ENCODE measurements at regions not wholly inside any gene's neighbourhood (a gene's known extent, or its start where the extent isn't known, plus 50 kb on each side); places are given as distances from the start of the nearest gene placed in this dataset.

DNA sequence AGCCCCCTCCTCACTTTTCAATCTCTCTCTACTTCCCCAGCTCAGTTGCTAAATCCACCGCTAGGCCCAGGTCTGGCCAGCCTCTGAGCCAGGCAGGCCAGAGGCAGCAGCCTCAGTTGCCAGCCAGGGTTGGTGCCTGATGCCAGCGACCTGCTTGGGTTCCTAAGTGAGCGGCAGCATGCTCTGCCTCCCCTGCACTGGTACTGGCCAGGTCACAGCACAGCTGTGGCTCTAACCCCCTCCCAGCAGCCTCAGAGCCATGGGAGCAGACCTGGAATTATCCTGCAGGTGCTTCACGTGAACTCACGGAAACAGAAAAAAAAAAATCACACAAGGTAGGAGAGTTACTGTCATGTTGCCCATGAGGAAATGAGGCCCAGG is 82.5 kb upstream of the ATF3 start:
- DNase-seq: no peak

DNA sequence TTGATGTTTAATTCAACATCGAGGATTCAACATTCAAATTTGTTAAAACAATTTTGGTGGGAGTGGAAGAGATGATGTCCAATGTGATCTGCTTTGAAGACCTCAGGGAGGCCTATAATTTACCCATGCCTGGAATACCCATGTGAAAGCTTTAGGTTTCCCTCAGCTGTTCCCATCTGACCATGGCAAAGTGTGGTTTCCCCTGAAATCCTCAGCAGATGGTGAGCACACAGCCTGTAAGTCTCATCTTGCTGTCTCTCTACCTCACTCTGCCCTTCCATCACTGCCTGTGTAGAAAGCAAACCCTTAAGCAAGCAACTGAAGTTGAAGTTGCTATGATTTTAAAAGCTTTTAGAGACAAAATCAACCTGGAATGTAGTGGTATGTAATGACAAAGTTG is 80.1 kb upstream of the ATF3 start:
- no peak for DNase-seq

DNA sequence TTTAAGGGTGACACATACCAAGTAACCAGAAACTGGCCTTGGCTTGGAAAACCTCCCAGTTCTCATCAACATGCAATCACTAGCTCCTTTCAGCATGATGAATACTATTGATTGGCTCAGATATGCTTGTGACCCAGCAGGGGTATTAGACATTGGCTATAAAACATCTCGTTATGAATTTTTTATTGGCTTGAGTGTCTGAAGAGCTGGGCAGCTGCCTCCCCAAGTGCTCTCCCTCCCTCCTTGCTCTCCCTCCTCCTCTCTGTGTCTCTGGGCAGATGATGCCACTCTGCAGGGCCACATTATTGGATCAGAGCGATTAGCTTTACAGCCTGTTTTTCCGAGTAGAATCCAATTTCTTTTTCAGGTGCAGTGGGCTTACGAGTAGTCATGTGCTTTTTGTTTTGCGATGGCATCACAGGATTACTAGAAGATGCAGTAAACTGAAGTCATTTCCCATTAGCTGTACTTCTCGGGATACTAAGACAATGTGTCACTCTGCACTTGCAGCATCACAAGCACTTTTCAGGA is 79.3 kb upstream of the ATF3 start:
- DNase-seq: no peak

DNA sequence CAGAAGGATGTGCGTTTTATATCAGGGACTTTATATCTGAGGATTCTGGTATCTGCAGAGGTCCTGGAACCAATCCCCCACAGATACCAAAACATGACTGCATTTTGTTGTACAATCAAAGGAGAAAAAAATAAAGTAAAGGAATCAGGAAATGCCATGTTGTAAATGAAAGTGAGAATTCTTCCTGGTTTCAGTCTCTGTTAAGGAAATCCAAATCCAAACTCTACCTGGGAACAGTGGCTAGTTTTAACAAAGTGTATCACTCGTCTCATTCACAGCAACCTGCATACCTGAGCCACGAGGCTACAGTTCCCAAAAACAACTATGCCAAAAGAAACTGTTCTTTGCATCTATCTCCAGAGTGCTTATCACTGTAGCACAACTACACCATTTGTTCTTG is 77.3 kb upstream of the ATF3 start:
- no peak for DNase-seq

DNA sequence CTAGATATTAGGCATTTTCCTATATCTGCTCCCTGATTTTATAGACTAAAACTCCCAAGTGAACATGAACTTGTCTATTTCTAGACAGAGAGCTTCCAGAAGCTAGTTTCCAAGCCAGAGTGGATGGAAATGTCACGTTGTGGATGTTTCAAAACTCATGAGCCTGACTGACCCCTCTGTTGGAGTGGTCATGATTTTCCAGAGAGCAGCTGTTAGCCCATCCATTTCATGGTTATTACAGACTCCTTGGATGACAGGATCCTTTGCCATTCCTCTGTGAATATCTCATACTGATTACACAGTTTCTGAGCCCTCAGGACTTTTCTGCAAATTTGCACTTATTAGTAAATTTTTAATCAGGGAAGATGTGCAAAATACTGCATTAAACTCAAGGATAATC is 76.8 kb upstream of the ATF3 start:
- no peak for DNase-seq

DNA sequence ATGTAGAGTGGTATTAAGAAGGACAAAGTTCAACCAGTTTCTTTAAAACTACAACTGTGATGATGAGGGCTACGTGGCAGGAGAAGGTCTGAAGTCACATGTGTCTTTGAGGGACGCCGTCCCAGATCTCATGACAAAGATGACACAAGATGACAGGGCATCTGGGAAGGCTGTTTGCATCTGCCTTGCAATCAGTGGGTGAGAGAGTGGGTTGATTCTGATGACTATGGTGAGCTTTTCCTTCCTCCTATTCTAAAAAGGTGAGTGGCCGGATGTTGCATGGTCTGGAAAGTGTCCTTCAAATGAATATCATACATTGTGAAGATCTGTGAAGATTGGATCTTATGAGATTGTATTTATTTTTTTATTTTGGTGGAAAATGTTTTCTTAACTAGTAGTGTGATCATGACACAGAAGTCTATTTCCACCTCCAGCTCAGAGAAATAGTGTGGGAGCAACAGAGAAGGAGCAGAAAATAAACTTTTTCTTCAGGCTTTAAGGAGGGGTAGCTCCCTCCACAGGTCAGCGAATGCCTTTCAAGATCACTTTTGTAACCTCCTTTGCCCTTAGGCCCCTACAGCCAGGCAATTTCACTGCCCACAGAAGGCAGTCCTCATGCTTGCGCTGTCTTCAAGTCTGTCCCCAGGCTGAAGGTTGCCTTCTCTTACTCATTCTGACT is 76.0 kb upstream of the ATF3 start:
- DNase-seq: no peak

DNA sequence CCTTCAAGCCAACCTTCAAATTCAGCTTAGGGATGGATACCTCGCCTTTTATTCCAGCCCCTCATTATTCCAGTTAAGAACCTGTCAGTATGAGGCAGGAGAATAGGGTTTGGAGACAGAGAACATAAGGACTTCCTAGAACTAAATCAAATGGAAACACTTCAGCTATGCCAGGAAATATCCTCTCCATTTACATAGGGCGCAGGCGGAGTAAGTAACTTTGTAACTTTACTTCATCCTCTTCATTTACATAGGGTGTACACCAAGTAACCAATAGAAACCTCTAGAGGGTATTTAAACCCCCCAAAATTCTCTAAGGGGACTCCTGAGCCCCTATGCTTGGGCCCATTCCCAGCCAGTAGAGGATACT is 75.4 kb upstream of the ATF3 start:
- no peak for DNase-seq

DNA sequence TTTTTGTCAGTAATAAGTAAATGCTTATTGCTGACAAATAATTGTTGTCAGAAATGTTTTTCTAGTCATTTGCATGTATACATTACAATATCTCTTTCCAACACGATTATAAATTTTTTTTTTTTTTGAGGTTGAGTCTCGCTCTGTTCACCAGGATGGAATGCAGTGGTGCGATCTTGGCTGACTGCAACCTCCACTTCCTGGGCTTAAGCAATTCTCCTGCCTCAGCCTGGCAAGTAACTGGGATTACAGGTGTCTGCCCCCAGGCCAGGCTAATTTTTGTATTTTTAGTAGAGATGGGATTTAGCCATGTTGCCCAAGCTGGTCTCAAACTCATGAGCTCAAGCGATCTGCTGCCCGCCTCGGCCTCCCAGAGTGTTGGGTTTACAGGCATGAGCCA is 72.0 kb upstream of the ATF3 start:
- no peak for DNase-seq

DNA sequence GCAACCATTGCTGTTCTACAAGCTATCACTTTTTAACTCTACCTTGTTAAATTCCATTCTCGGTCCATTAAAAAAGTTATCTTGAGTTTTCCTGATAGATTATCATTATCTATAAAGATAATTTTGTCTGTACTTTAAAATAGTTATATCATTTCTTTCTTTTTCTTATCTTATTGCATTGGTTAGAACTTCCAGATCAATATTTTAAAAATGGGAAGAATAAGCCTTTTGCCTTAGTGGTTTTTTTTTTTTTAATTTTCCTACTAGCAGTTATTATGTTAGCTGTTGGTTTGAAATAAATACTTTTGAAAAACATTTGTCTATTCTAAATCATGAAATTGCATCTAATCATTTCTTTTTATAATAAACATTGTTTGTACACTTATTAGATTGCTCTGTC is 71.0 kb upstream of the ATF3 start:
- no peak for DNase-seq

DNA sequence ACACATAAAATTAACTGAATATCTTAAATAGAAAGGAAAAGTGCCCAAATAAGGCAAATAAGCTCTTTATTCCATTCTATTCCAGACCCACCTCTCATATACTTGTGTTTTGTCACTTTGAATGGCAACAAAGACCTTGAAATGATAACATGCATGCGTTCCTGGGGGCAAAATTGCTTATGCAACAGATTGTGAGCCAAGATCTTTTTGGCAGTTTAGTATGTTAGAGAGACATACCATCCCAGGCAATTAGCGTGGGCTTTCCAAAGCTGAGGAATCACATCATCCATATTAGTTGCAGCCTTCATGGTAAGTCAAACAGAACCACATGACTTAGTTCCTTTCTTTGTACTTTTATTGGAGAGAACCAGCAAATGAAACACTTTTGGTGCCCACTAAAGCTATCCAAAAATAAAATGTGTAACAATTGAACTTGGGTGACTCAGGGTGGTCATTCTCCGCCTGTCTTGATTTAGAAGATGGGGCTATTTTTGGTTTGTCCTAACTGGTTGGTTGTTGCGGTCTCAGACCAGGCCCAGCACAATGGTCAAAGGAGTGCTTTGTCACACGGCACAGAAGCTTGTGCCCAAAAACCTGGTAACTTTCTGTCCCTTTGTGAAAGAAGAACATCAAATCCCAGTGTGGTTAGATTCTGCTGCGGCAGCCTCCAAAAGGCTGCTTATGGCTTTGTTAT is 68.7 kb upstream of the ATF3 start:
- no peak for DNase-seq

DNA sequence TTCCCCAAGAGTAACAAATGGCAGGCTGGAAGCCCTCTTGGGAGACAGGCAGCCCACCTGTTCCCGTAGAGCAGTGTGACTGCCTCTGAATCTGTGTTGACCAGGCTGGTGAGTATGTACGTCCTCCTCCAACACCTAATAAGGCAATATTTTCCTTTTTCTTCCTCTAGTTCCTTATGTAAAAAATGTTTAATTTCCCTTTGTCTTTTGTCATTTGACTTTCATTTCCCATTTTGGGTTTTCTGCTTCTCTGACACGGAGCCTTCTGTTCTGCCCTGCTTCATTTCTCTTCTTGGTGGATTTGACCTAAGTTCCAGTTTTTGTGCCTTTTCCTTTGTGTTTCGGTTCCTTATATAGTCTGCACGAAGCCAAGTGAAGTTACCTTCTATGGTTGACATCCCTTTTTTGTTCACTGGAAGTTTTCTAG is 65.8 kb upstream of the ATF3 start:
- DNase-seq: peak; percentile 22

DNA sequence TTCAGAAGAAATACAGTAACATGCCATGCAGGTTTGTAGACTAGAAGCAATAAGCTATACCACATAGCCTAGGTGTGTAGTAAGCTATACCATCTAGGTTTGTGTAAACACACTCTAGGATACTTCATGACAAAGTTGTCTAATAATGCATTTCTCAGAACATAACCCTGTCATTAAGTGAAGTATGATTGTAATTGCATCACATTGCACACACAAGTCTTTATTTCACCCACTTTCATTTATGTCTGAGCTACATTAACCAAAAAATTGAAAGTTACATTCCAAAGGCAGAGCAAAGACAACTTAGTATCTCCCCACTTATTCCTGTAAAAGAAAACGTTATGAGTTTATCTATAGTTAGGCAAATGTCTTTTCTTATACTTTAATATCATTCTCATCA is 64.5 kb upstream of the ATF3 start:
- no peak for DNase-seq

DNA sequence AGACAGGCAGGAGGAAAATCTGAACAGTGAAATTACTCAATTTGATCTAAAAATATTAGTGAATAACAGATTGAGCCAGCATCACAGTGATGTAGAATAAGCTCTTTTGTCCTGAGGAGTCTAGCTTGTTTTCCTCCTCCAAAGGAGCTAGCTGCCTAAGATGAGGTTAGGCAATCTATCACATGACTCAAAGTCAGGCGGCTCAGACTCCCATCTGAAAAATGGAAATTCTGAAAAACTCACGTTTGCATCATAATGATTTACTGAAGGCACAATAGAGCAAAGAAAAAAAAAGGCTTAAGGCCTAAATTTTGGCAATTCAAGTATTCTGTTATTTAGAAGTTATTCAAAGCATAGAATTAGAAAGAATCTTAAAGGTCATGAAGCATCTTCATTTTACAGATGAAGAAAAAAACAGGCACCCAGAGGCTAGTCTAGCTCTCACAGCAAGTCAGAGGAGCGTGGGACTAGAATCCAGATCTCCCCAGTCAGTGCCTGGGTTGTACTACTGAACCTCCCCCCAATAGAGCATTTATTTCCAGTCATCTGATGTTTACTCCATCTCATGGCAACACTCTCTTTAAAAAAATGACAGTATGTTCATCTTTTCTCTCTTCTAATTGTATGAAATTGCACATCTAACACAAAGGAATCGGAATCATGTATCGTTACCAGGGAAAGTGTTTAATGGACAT is 62.5 kb upstream of the ATF3 start:
- no peak for DNase-seq

DNA sequence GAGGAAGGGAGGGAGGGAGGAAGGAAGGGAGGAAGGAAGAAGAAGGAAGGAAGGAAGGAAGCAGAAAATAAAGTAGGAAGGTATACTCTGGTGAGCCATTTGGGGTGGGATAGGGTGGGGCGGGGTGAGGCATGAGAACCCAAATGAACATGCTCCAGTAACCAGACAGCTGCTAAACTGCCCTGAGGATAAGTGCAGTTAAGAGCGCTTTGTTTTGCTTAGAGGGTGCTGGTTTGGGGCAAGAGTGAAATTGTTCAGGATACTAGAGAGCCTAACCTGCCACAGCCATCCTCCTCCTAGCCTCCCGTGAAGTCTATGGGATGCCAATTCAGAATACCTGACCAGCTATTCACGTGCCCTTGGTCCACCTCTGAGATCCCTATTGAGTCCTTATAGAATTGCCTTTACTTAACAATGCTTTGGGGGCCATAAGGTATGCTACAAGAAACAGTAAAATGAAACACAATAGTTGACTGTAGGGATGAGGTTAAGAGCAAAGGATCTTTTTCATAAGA is 59.0 kb upstream of the ATF3 start:
- DNase-seq: no peak

DNA sequence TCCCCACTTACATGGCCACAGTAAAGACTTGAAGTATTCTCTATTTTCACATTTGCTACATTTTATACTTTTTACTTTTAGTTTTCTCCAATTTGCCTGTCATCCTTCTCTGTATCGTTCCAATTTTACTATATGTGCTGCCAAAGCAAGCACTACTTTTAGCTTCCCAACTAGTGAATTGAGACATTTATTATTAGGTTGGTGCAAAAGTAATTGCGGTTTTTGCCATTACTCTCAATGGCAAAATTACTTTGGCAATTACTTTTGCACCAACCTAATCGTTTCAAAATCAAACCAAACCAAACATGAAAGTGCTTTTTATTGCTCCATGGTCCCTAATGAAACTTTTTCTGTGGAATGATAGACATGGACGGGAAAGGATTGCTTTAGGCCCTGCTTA is 56.6 kb upstream of the ATF3 start:
- DNase-seq: no peak

DNA sequence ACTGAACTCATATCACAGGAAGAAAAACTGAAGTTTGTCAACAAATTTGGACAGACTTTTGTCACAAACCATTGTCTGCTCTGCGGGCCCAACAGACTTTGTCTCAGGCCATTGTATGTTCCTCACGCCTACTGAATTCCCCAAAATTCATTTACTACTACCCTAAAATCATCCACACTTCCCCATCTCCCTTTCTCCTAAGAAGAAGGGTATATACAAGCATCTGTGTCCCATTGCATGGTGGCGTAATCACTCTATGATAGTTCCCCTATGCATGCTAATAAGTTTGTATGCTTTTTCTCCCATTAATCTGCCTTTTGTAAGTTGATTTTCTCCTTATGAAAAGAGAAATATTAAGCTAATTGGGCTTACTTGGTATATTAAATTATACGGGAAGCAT is 54.9 kb upstream of the ATF3 start:
- no peak for DNase-seq

DNA sequence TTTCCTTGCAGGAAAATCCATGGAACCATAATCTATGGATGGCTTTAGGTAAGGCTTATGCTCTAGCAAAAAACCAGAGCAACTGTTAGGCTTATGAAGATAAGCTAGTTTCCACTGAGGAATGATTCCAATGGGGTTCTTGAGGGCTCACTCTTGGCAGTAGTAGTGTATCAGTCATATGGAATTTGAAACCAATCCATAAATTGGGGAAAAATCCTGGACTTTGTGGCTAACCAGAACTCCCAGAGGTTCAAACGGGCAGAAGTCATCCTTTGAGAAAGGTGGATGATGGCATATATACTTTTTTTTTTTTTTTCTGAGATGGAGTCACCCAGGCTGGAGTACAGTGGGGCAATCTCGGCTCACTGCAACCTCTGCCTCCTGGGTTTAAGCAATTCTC is 54.2 kb upstream of the ATF3 start:
- DNase-seq: no peak

DNA sequence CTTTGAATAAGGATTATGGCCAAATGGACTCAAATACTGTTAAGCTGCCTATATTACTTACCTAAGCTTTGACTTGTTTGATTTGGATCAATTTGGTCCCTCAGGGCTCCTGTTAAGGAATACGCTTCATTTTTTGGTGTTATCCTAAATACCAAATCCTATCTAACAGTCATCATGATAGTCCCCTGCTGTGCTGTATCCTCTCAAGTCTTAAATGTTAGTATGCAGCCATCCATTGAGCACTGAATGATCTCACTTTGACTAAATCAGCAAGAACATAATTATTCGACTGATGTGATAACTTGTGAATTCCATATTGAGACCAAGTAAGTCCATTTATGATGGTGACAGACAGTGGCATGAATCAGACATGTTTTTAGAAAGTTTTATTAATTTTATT is 53.1 kb upstream of the ATF3 start:
- DNase-seq: no peak

DNA sequence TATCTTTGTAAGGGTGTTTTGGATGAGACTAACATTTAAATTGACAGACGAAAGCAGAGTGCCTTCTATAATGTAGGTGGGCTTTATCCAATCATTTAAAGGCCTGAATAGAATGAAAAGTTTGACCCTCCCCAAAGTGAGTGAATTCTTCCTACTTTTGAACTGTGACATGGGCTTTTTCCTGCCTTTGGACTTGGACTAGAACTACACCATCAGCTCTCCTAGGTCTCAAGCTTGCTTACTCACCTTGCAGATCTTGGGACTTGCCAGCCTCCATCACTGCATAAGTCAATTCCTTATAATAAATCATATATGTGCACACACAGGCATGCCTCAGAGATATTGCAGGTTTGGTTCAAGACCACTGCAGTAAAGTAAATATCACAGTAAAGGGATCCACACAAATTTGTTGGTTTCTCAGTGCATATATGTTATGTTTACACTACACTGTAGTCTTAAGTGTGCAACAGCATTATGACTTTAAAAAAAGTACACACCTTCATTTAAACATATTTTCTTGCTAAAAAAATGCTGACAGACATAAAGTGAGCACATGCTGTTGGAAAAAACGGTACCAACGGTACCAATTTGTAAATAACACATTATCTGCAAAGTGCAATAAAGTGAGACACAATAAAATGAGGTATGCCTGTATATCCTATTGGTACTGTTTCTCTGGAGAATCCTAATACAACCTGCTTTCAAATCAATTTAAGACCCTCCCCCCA is 51.6 kb upstream of the ATF3 start:
- no peak for DNase-seq

DNA sequence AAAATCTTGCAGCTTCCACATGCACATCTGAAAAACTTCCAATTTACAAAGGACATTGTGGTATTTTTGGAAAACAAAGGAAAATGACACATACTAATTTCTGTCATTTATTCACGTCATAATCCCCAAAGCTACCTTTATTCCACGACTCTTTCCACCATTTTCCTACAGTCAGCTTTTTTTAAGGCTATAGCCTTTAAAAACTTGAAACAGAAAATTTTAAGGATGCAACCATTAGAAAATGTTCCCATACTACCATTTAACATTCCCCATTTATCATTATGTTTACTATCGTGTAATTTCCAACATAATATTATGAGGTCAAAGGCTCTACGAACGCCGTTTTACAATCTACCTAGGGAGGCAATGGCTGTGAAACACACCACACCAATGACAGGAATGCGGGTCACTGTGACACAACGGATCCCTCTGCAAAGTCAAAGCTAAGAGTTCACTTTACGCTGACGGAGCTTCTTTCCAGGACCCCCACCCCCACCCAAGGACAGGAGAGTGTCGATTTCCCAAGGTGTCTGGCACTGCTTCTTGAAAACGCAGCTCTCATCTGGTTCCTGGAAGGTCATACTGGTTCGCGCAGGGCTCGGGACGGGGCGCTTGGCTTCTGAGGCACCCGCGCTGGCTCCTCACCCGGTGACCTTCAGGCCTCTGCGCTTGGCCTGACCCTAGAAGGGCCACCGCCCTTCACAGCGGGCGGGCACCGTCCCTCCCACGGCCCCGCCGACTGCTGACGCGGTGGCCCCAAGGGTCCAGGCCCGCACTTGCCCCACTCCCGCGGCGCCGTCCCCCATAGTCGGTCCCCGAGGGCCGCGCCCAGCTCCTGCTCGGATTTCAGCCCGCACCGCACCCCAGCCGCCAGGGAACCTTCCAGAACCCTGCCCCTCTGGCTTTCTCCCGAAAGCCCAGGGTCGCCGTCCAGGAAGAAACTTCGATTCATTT is 50.5 kb upstream of the ATF3 start:
- DNase-seq: no peak

DNA sequence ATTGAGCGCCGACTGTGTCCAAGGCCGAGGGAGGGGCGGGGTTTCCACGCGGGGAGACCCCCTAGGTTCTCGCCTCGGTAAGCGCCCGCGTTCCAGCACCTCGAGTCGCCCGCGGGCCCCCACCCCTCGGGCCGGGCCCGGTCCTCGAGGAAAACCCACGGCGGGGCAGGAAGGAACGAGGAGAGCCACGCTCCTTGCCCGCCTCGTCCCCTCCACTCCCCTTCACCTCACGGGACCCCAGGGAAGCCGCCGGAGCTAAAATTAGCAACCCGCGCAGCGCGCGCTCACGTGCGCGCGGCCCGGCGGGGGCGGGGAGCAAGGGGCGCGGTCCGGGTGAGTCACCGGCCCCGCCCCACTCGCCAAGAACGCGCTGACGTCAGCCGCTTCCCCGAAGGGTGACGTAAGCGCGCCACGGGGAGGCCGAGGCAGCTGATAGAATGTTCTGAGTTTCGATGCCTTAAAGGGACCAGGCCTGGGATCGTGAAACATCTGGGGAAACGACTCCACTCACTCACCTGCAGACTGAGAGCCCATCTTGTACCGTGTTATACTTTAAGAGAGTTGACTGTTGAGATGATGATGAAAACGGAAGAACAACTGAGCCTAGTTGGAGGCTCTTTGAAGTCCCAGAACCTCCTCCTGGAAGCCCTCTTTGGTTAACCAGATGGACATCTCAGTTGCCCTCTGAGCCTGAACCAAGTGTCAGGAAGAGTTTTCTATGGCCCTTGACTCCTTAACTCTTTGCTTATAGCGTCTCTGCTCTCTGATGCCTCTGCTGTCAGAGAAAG is 49.7 kb upstream of the ATF3 start:
- peak; percentile 95 for DNase-seq
